ENCODE measurements at regions not wholly inside any gene's neighbourhood (a gene's known extent, or its start where the extent isn't known, plus 50 kb on each side); places are given as distances from the start of the nearest gene placed in this dataset.

DNA sequence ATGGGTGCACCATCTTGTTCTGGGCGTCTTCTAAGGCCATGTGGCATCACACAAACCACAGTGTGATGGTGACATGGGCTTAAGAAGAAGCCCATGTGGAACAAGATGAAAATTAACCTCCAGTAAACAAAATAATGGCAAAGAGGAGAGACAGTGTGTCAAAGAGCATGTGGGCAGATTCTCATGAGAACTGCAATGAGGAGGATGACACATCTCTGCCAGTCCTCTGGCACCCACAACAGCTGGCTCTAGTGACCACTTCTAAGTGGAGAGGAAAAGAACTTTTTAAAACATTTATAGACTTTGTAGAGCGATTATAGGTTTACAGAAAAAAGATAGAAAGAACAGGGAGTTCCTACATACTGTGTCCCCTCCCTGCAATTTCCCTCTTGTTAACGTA lies 401.4 kb downstream of the ATP23 start:
- TF ChIP-seq RAD21 (IDR thresholded peaks at IDR 0.05) (no peak), RXRA (IDR thresholded peaks at IDR 0.05) (no peak), YY1 (IDR thresholded peaks at IDR 0.05) (no peak), ATF3 (IDR thresholded peaks at IDR 0.05) (no peak), SP1 (IDR thresholded peaks at IDR 0.05) (no peak), HNF4G (IDR thresholded peaks at IDR 0.05) (no peak), JUND (IDR thresholded peaks at IDR 0.05) (no peak), HNF4A (conservative IDR thresholded peaks at IDR 0.05) (no peak), TAF1 (conservative IDR thresholded peaks at IDR 0.05) (no peak)
- TF ChIP-seq, protein P1, sequence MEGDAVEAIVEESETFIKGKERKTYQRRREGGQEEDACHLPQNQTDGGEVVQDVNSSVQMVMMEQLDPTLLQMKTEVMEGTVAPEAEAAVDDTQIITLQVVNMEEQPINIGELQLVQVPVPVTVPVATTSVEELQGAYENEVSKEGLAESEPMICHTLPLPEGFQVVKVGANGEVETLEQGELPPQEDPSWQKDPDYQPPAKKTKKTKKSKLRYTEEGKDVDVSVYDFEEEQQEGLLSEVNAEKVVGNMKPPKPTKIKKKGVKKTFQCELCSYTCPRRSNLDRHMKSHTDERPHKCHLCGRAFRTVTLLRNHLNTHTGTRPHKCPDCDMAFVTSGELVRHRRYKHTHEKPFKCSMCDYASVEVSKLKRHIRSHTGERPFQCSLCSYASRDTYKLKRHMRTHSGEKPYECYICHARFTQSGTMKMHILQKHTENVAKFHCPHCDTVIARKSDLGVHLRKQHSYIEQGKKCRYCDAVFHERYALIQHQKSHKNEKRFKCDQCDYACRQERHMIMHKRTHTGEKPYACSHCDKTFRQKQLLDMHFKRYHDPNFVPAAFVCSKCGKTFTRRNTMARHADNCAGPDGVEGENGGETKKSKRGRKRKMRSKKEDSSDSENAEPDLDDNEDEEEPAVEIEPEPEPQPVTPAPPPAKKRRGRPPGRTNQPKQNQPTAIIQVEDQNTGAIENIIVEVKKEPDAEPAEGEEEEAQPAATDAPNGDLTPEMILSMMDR (IDR thresholded peaks at IDR 0.05; ENCODE audit: low read depth, low read length, missing input control): no peak
- TF ChIP-seq, protein P2, sequence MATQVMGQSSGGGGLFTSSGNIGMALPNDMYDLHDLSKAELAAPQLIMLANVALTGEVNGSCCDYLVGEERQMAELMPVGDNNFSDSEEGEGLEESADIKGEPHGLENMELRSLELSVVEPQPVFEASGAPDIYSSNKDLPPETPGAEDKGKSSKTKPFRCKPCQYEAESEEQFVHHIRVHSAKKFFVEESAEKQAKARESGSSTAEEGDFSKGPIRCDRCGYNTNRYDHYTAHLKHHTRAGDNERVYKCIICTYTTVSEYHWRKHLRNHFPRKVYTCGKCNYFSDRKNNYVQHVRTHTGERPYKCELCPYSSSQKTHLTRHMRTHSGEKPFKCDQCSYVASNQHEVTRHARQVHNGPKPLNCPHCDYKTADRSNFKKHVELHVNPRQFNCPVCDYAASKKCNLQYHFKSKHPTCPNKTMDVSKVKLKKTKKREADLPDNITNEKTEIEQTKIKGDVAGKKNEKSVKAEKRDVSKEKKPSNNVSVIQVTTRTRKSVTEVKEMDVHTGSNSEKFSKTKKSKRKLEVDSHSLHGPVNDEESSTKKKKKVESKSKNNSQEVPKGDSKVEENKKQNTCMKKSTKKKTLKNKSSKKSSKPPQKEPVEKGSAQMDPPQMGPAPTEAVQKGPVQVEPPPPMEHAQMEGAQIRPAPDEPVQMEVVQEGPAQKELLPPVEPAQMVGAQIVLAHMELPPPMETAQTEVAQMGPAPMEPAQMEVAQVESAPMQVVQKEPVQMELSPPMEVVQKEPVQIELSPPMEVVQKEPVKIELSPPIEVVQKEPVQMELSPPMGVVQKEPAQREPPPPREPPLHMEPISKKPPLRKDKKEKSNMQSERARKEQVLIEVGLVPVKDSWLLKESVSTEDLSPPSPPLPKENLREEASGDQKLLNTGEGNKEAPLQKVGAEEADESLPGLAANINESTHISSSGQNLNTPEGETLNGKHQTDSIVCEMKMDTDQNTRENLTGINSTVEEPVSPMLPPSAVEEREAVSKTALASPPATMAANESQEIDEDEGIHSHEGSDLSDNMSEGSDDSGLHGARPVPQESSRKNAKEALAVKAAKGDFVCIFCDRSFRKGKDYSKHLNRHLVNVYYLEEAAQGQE (IDR thresholded peaks at IDR 0.05): no peak
- TF ChIP-seq, protein P3, sequence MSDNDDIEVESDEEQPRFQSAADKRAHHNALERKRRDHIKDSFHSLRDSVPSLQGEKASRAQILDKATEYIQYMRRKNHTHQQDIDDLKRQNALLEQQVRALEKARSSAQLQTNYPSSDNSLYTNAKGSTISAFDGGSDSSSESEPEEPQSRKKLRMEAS (IDR thresholded peaks at IDR 0.05): no peak

All from liver (tissue), 3 donors.